Right kidney (tissue), 1 donor: ENCODE measurements at regions not wholly inside any gene's neighbourhood (a gene's known extent, or its start where the extent isn't known, plus 50 kb on each side); places are given as distances from the start of the nearest gene placed in this dataset.

Experiments
- DNase-seq: peaks from one replicate; pipeline ENCODE4 v3.0.0-alpha.2; 2016

- no peak for DNase-seq
These were observed 59.5 kb upstream of the WLS start for GRCh38 chr1:68291688-68292384.

GRCh38 chr1:68287241-68287640 is 54.9 kb upstream of the WLS start:
- no peak for DNase-seq

GRCh38 chr1:68285046-68285445 is 52.7 kb upstream of the WLS start:
- no peak for DNase-seq

DNA sequence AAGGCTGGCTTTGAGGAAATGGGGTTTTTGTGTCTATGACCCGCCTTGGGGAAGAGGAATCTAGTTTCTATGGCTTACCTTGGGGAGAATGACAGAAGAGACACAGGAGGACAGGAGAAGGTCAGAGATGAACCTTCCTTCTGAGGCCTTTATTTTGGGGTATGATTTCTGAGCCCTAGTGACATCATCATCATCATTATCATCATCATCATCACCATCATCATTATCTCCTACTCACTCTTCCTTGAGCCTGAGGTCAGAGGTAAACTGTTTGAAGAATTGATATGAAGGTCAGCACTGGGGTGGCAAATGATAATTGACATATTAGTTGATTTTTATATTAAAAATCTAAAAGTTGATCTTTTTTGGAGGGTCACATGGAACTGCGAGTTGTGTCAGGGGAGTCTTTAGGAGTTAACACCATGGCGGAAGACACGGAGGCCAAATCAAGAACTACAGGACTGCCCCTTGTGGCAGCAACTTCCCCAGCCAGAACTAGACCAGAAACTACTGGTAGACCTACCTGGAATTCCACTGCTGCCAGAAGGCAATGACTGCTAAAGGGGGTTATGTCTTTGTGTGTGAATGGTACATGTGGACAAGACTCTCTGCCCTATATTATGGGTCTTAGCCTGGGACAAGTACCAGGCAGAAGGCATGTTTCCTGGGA is 49.8 kb upstream of the WLS start:
- no peak for DNase-seq
